ENCODE measurements at regions not wholly inside any gene's neighbourhood (a gene's known extent, or its start where the extent isn't known, plus 50 kb on each side); places are given as distances from the start of the nearest gene placed in this dataset.

DNA sequence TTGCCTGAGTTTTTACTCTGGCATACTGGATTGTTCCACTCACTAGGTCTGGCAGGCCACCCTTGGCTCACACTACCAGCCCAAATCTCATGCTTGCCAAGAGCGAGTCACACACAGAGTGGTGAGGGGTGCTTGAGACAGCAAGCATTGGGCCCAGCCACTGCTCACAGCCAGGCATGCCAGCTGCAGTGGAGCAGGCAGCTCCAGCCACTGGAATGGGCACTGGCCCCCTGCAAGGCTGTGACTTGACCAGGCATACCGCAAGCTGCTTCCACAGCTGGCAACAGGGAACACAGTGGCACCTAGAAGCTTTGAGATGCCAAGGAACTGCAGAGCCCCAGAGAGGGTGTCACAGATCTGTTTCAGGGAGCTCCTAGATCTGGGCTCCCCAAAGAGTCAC lies 488.5 kb downstream of the LRFN5 start:
- TF ChIP-seq, protein P1, sequence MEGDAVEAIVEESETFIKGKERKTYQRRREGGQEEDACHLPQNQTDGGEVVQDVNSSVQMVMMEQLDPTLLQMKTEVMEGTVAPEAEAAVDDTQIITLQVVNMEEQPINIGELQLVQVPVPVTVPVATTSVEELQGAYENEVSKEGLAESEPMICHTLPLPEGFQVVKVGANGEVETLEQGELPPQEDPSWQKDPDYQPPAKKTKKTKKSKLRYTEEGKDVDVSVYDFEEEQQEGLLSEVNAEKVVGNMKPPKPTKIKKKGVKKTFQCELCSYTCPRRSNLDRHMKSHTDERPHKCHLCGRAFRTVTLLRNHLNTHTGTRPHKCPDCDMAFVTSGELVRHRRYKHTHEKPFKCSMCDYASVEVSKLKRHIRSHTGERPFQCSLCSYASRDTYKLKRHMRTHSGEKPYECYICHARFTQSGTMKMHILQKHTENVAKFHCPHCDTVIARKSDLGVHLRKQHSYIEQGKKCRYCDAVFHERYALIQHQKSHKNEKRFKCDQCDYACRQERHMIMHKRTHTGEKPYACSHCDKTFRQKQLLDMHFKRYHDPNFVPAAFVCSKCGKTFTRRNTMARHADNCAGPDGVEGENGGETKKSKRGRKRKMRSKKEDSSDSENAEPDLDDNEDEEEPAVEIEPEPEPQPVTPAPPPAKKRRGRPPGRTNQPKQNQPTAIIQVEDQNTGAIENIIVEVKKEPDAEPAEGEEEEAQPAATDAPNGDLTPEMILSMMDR (IDR thresholded peaks at IDR 0.05), result no peak
- TF ChIP-seq EP300 (IDR thresholded peaks at IDR 0.05), result no peak
- no peak for TF ChIP-seq POLR2A (IDR thresholded peaks at IDR 0.05; ENCODE audit: low read depth)
- TF ChIP-seq POLR2AphosphoS5 (IDR thresholded peaks at IDR 0.05), result no peak
